T-helper 1 cell (primary cell): ENCODE measurements at regions not wholly inside any gene's neighbourhood (a gene's known extent, or its start where the extent isn't known, plus 50 kb on each side); places are given as distances from the start of the nearest gene placed in this dataset.
"Not testable (repeated sequence)": the region's sequence is repeated elsewhere in the genome, so short reads cannot be mapped to it uniquely, and the experiment has no call there.

Experiments used
- DNase-seq, 5 donors: peaks; one replicate each; pipeline ENCODE4 v3.0.0-alpha.2; 2012 to 2020

GRCh38 chr2:87658976-87659375 lies 88.9 kb upstream of the PLGLB2 start:
- DNase-seq: not testable (repeated sequence)

GRCh38 chr2:87660164-87660563 lies 87.7 kb upstream of the PLGLB2 start:
- DNase-seq: not testable (repeated sequence)

GRCh38 chr2:87662316-87663290 lies 85.3 kb upstream of the PLGLB2 start:
- not testable (repeated sequence) for DNase-seq

GRCh38 chr2:87663347-87663746 lies 84.5 kb upstream of the PLGLB2 start:
- not testable (repeated sequence) for DNase-seq

- DNase-seq: not testable (repeated sequence)
Observed at GRCh38 chr2:87667027-87667426, 80.9 kb upstream of the PLGLB2 start.

- not testable (repeated sequence) for DNase-seq
Observed at GRCh38 chr2:87668361-87668760, 79.5 kb upstream of the PLGLB2 start.

- DNase-seq: not testable (repeated sequence)
Observed at GRCh38 chr2:87669633-87670231, 78.2 kb upstream of the PLGLB2 start.

- not testable (repeated sequence) for DNase-seq
Observed at GRCh38 chr2:87672404-87672803, 75.5 kb upstream of the PLGLB2 start.

GRCh38 chr2:87674729-87675128 lies 73.2 kb upstream of the PLGLB2 start:
- DNase-seq: not testable (repeated sequence)

GRCh38 chr2:87675487-87675886 lies 72.4 kb upstream of the PLGLB2 start:
- not testable (repeated sequence) for DNase-seq

GRCh38 chr2:87677421-87677923 lies 70.4 kb upstream of the PLGLB2 start:
- DNase-seq: not testable (repeated sequence)

GRCh38 chr2:87678742-87679173 lies 69.1 kb upstream of the PLGLB2 start:
- not testable (repeated sequence) for DNase-seq

- DNase-seq: not testable (repeated sequence)
Observed at GRCh38 chr2:87679950-87680349, 67.9 kb upstream of the PLGLB2 start.

GRCh38 chr2:87680691-87681090 lies 67.2 kb upstream of the PLGLB2 start:
- not testable (repeated sequence) for DNase-seq

- DNase-seq: not testable (repeated sequence)
Observed at GRCh38 chr2:87683451-87683850, 64.4 kb upstream of the PLGLB2 start.

- DNase-seq: not testable (repeated sequence)
Observed at GRCh38 chr2:87683961-87684360, 63.9 kb upstream of the PLGLB2 start.

GRCh38 chr2:87685558-87685957 lies 62.3 kb upstream of the PLGLB2 start:
- not testable (repeated sequence) for DNase-seq

GRCh38 chr2:87686873-87687549 lies 60.9 kb upstream of the PLGLB2 start:
- not testable (repeated sequence) for DNase-seq

- not testable (repeated sequence) for DNase-seq
Observed at GRCh38 chr2:87687550-87688270, 60.2 kb upstream of the PLGLB2 start.

- not testable (repeated sequence) for DNase-seq
Observed at GRCh38 chr2:87691899-87692592, 55.8 kb upstream of the PLGLB2 start.

- DNase-seq: not testable (repeated sequence)
Observed at GRCh38 chr2:87692914-87693313, 55.0 kb upstream of the PLGLB2 start.
